Liver (tissue), 8 donors: ENCODE measurements at regions not wholly inside any gene's neighbourhood (a gene's known extent, or its start where the extent isn't known, plus 50 kb on each side); places are given as distances from the start of the nearest gene placed in this dataset.

Experiments used
- DNase-seq: peaks from one replicate; pipeline ENCODE4 v3.0.0-alpha.2; 2017; ENCODE audit warnings: low spot score
- H3K27ac ChIP-seq, 2 donors: one replicate each; pipeline ENCODE4 v1.7.0; 2013; ENCODE audit warnings: inconsistent platforms in 2 of 2, low read length in 2 of 2, control low read depth in 1 of 2, low read depth in 1 of 2, mild to moderate bottlenecking in 1 of 2
- H3K27me3 ChIP-seq, 4 donors: one replicate each; pipeline versions ENCODE4 v1.6.1 to v1.7.0; 2013; ENCODE audit warnings: low read length in 3 of 4, inconsistent platforms in 1 of 4, mild to moderate bottlenecking in 1 of 4, moderate library complexity in 1 of 4; ENCODE audit not compliant: control insufficient read depth in 4 of 4, insufficient read depth in 4 of 4
- H3K36me3 ChIP-seq, 4 donors: one replicate each; pipeline versions ENCODE4 v1.6.1 to v1.7.0; 2013; ENCODE audit warnings: low read length in 3 of 4, mild to moderate bottlenecking in 3 of 4, low read depth in 1 of 4, moderate library complexity in 1 of 4; ENCODE audit not compliant: control insufficient read depth in 4 of 4, insufficient read depth in 3 of 4
- H3K4me1 ChIP-seq, 4 donors: one replicate each; pipeline versions ENCODE4 v1.6.1 to v1.7.0; 2013; ENCODE audit warnings: low read length in 3 of 4, mild to moderate bottlenecking in 3 of 4, moderate library complexity in 1 of 4; ENCODE audit not compliant: control insufficient read depth in 4 of 4, insufficient read depth in 4 of 4
- H3K4me3 ChIP-seq, 3 donors: one replicate each; pipeline versions ENCODE4 v1.6.1 to v1.7.0; 2013; ENCODE audit warnings: low read length in 3 of 3, control low read depth in 1 of 3, low read depth in 1 of 3, mild to moderate bottlenecking in 1 of 3
- H3K9ac ChIP-seq, 2 donors: one replicate each; pipeline ENCODE4 v1.7.0; 2013; ENCODE audit warnings: low read length in 2 of 2, mild to moderate bottlenecking in 2 of 2, moderate library complexity in 2 of 2, control low read depth in 1 of 2, low read depth in 1 of 2
- H3K9me3 ChIP-seq, 4 donors: one replicate each; pipeline versions ENCODE4 v1.6.1 to v1.7.0; 2013; ENCODE audit warnings: low read length in 3 of 4; ENCODE audit not compliant: control insufficient read depth in 4 of 4
- ATF3 ChIP-seq: IDR thresholded peaks from 2 replicates; pipeline ENCODE4 v1.6.1; 2016; ENCODE audit warnings: antibody characterized with exemption
- CTCF ChIP-seq: fragments of 150-350 bp; IDR thresholded peaks from 2 replicates; pipeline ENCODE4 v1.5.1; 2017; ENCODE audit warnings: improper control_type of control experiment, low read depth, low read length; ENCODE audit not compliant: missing input control
- EGR1 ChIP-seq, 2 donors: IDR thresholded peaks; 2 replicates each; pipeline ENCODE4 v1.6.1; 2016 to 2018; ENCODE audit warnings: antibody characterized with exemption in 2 of 2, low read depth in 2 of 2
- FOXA1 ChIP-seq: IDR thresholded peaks from 2 replicates; pipeline ENCODE4 v1.6.1; 2016; ENCODE audit warnings: antibody characterized with exemption
- FOXA2 ChIP-seq: IDR thresholded peaks from 2 replicates; pipeline ENCODE4 v1.6.1; 2016; ENCODE audit warnings: antibody characterized with exemption
- GABPA ChIP-seq, 2 donors: IDR thresholded peaks in 1 of 2; conservative IDR thresholded peaks in 1 of 2; 2 replicates each; pipeline ENCODE4 v1.6.1; 2016; ENCODE audit warnings: antibody characterized with exemption in 2 of 2, mild to moderate bottlenecking in 1 of 2, moderate library complexity in 1 of 2
- HNF4G ChIP-seq: IDR thresholded peaks from 2 replicates; pipeline ENCODE4 v1.6.1; 2016; ENCODE audit warnings: antibody characterized with exemption
- JUND ChIP-seq, 2 donors: IDR thresholded peaks; 2 replicates each; pipeline ENCODE4 v1.6.1; 2016; ENCODE audit warnings: antibody characterized with exemption in 2 of 2
- MAX ChIP-seq: IDR thresholded peaks from 2 replicates; pipeline ENCODE4 v1.6.1; 2016; ENCODE audit warnings: antibody characterized with exemption
- NR2F2 ChIP-seq: IDR thresholded peaks from 2 replicates; pipeline ENCODE4 v1.6.1; 2016; ENCODE audit warnings: antibody characterized with exemption
- RAD21 ChIP-seq, 2 donors: IDR thresholded peaks; 2 replicates each; pipeline ENCODE4 v1.6.1; 2016; ENCODE audit warnings: antibody characterized with exemption in 2 of 2, mild to moderate bottlenecking in 2 of 2
- REST ChIP-seq: IDR thresholded peaks from 2 replicates; pipeline ENCODE4 v1.6.1; 2016; ENCODE audit warnings: antibody characterized with exemption, mild to moderate bottlenecking
- RXRA ChIP-seq, 2 donors: IDR thresholded peaks; 2 replicates each; pipeline ENCODE4 v1.6.1; 2017 to 2018; ENCODE audit warnings: antibody characterized with exemption in 2 of 2, mild to moderate bottlenecking in 1 of 2
- SP1 ChIP-seq: IDR thresholded peaks from 2 replicates; pipeline ENCODE4 v1.6.1; 2018; ENCODE audit warnings: antibody characterized with exemption, mild to moderate bottlenecking
- TAF1 ChIP-seq: conservative IDR thresholded peaks from 2 replicates; pipeline ENCODE4 v1.6.1; 2016; ENCODE audit warnings: antibody characterized with exemption, mild to moderate bottlenecking
- YY1 ChIP-seq: IDR thresholded peaks from 2 replicates; pipeline ENCODE4 v1.6.1; 2016; ENCODE audit warnings: antibody characterized with exemption, mild to moderate bottlenecking
- ZBTB33 ChIP-seq: IDR thresholded peaks from 2 replicates; pipeline ENCODE4 v1.6.1; 2016; ENCODE audit warnings: antibody characterized with exemption
- WGBS: extraction: QIAGEN DNeasy Blood & Tissue Kit; methylation state at CpG from one replicate; pipeline ENCODE4 v1.1.7; 2013; 5-methylcytosine and 5-hydroxymethylcytosine counted together
- donor health status: healthy.
- donor health status: healthy.
- donor health status: healthy.
- donor health status: healthy.
- donor health status: healthy.

- TF ChIP-seq REST = no peak
Observed at GRCh38 chr12:30862486-30862885, 64.1 kb upstream of the TSPAN11 start (continued).

- no peaks in the 10 kb centered on the region for H3K36me3 ChIP-seq
- TF ChIP-seq GABPA (IDR thresholded peaks at IDR 0.05 in 1 of 2, conservative IDR thresholded peaks at IDR 0.05 in 1 of 2) (no peak), CTCF (no peak)
- H3K27ac ChIP-seq = no peak overlapping the region
- WGBS = 96% methylated on average over 2 of the region's 2 CpGs
- H3K27me3 ChIP-seq = no peaks in the 10 kb centered on the region
- no peak for DNase-seq
- H3K9ac ChIP-seq = no peak overlapping the region
- no peaks in the 10 kb centered on the region for H3K4me1 ChIP-seq
- no peaks in the 10 kb centered on the region for H3K9me3 ChIP-seq
- H3K4me3 ChIP-seq = no peak overlapping the region
Observed at GRCh38 chr12:30859226-30859625, 67.3 kb upstream of the TSPAN11 start.

GRCh38 chr12:30858471-30858870 lies 68.1 kb upstream of the TSPAN11 start:
- H3K36me3 ChIP-seq = no peaks in the 10 kb centered on the region
- TF ChIP-seq FOXA1 = no peak
- no peak for TF ChIP-seq REST
- TF ChIP-seq FOXA2 = no peak
- TF ChIP-seq MAX = no peak
- TF ChIP-seq SP1 = no peak
- no peak for TF ChIP-seq CTCF
- TF ChIP-seq RAD21 (IDR thresholded peaks at IDR 0.05) = no peak
- TF ChIP-seq RXRA (IDR thresholded peaks at IDR 0.05) = no peak
- TF ChIP-seq TAF1 = no peak
- TF ChIP-seq YY1 = no peak
- no peak for TF ChIP-seq EGR1 (IDR thresholded peaks at IDR 0.05; ENCODE audit: low read depth in 2 of 2)
- no peak for TF ChIP-seq JUND (IDR thresholded peaks at IDR 0.05)
- no peak for TF ChIP-seq HNF4G
- TF ChIP-seq ATF3 = no peak
- no peak for TF ChIP-seq NR2F2
- TF ChIP-seq ZBTB33 = no peak
- WGBS = 71% methylated on average over 4 of the region's 4 CpGs
- H3K4me3 ChIP-seq = no peak overlapping the region
- H3K4me1 ChIP-seq = no peaks in the 10 kb centered on the region
- no peaks in the 10 kb centered on the region for H3K27me3 ChIP-seq
- no peak overlapping the region for H3K9ac ChIP-seq
- no peak for DNase-seq
- H3K9me3 ChIP-seq = no peaks in the 10 kb centered on the region
- no peak overlapping the region for H3K27ac ChIP-seq
